Osteocyte (in vitro differentiated cells): ENCODE measurements at regions not wholly inside any gene's neighbourhood (a gene's known extent, or its start where the extent isn't known, plus 50 kb on each side); places are given as distances from the start of the nearest gene placed in this dataset.

ENCODE experiments used
- DNase-seq: peaks from one replicate; pipeline ENCODE4 v3.0.0; 2021; ENCODE audit warnings: mixed read lengths; ENCODE audit not compliant: unreplicated experiment; ENCODE audit errors: extremely low spot score
- H3K27ac Mint-ChIP-seq: one replicate; pipeline ENCODE4 v1.8.0; 2021; ENCODE audit warnings: mild to moderate bottlenecking, mixed read lengths; ENCODE audit not compliant: unreplicated experiment
- H3K27me3 Mint-ChIP-seq: one replicate; pipeline ENCODE4 v1.8.0; 2021; ENCODE audit warnings: mixed read lengths; ENCODE audit not compliant: unreplicated experiment
- H3K36me3 Mint-ChIP-seq: one replicate; pipeline ENCODE4 v1.8.0; 2021; ENCODE audit warnings: mixed read lengths; ENCODE audit not compliant: unreplicated experiment
- H3K4me1 Mint-ChIP-seq: one replicate; pipeline ENCODE4 v1.8.0; 2021; ENCODE audit warnings: mixed read lengths; ENCODE audit not compliant: unreplicated experiment
- H3K4me3 Mint-ChIP-seq: one replicate; pipeline ENCODE4 v1.8.0; 2021; ENCODE audit warnings: mild to moderate bottlenecking, moderate library complexity, mixed read lengths; ENCODE audit not compliant: unreplicated experiment
- H3K9me3 Mint-ChIP-seq: one replicate; pipeline ENCODE4 v1.8.0; 2021; ENCODE audit warnings: mixed read lengths; ENCODE audit not compliant: unreplicated experiment
- TF ChIP-seq, protein P1 (sequence below): fragments of 200-600 bp; sonication (generic); IDR thresholded peaks from 2 replicates; pipeline ENCODE4 v1.5.0; 2021; ENCODE audit warnings: antibody characterized with exemption, mild to moderate bottlenecking, moderate library complexity

DNA sequence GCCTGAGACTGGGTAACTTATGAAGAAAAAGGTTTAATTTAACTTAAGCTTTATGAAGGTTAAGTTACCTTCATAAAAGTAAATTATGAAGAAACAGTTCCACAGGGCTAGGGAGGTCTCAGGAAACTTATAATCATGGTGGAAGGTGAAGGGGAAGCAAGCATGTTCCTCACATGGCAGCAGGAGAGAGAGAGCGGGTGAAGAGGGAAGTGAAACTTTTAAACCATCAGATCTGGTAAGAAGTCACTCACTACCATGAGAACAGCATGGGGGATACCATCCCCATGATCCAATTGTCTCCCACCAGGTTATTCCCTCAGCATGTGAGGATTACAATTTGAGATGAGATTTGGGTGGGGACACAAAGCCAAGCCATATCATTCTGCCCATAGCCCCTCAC is 944.7 kb upstream of the NDST4 start:
- Mint-ChIP-seq H3K4me3 (no peak overlapping the region), H3K4me1 (peaks cover 2% of the 10 kb centered on the region), H3K27me3 (no peaks in the 10 kb centered on the region), H3K27ac (no peak overlapping the region), H3K9me3 (no peaks in the 10 kb centered on the region), H3K36me3 (no peaks in the 10 kb centered on the region)
- DNase-seq = no peak
- TF ChIP-seq, protein P1, sequence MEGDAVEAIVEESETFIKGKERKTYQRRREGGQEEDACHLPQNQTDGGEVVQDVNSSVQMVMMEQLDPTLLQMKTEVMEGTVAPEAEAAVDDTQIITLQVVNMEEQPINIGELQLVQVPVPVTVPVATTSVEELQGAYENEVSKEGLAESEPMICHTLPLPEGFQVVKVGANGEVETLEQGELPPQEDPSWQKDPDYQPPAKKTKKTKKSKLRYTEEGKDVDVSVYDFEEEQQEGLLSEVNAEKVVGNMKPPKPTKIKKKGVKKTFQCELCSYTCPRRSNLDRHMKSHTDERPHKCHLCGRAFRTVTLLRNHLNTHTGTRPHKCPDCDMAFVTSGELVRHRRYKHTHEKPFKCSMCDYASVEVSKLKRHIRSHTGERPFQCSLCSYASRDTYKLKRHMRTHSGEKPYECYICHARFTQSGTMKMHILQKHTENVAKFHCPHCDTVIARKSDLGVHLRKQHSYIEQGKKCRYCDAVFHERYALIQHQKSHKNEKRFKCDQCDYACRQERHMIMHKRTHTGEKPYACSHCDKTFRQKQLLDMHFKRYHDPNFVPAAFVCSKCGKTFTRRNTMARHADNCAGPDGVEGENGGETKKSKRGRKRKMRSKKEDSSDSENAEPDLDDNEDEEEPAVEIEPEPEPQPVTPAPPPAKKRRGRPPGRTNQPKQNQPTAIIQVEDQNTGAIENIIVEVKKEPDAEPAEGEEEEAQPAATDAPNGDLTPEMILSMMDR = no peak

DNA sequence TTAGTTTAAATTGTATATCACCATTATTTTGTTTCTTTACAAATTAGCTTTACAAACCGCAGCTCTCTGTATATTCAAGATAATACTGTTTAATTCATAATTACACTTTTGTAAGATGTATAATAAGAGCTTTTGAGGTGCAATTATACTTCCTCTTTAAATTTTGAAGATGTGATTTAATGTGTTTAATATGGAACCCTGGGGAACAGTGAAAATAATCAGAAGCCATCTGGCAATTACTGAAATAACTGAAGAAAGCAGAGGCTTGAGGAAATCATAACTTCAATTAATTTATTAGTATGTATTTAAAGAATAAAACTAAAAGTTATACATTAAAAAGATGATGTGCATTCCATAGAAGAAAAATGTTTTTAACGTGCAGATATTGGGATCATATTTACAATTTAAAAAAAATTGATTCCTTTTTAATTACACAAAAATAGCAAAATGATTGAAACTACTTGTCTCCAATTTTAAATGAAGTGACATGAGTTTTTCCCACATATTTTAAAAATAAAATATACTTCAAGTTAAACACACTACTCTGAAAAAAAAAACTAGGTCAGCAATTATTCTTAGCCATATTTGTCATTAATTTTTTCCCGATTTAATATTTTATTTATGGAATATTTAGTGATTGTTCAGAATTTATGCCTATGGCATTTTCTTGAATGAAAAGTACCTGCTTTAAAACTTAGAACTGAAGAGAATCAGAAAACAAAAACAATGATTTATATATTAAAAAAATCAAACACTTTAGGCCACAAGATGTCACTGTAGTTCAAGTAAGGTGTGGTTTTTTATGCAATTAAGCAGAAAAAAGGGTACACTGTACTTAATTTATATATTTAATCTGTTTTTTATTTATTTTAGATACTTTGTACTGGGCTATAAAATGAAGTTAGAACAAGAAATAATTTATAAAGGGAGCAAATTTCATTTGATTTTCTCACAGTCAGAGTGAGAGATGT is 942.7 kb upstream of the NDST4 start:
- no peak for DNase-seq
- Mint-ChIP-seq H3K9me3 (no peaks in the 10 kb centered on the region), H3K36me3 (no peaks in the 10 kb centered on the region), H3K27me3 (peaks cover 5% of the 10 kb centered on the region), H3K4me1 (peaks cover 2% of the 10 kb centered on the region), H3K27ac (no peak overlapping the region), H3K4me3 (no peak overlapping the region)
- TF ChIP-seq, protein P1 = peak; percentile 66

DNA sequence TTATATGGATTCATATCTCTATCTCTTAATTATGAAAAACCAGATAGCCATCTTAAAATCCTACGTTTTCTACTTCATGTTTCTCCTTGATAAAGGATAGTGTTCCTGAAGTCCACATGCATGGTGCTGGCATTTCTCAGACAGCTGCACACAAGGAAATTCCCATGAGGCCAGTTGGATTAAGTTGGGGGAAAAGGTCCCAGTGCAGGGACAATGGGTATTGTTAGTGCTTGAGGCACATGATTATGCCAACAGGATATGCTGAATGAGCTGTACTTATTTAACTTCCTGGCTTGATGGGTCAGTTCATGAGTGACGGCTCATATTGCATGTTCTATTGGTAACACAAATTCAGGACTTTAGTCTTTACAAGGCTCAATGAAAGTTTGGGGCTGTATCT is 913.9 kb upstream of the NDST4 start:
- no peaks in the 10 kb centered on the region for H3K4me1 Mint-ChIP-seq
- no peak overlapping the region for H3K4me3 Mint-ChIP-seq
- no peaks in the 10 kb centered on the region for H3K36me3 Mint-ChIP-seq
- H3K27me3 Mint-ChIP-seq = peaks cover 2% of the 10 kb centered on the region
- H3K9me3 Mint-ChIP-seq = no peaks in the 10 kb centered on the region
- DNase-seq = no peak
- TF ChIP-seq, protein P1 = no peak
- H3K27ac Mint-ChIP-seq = no peak overlapping the region

DNA sequence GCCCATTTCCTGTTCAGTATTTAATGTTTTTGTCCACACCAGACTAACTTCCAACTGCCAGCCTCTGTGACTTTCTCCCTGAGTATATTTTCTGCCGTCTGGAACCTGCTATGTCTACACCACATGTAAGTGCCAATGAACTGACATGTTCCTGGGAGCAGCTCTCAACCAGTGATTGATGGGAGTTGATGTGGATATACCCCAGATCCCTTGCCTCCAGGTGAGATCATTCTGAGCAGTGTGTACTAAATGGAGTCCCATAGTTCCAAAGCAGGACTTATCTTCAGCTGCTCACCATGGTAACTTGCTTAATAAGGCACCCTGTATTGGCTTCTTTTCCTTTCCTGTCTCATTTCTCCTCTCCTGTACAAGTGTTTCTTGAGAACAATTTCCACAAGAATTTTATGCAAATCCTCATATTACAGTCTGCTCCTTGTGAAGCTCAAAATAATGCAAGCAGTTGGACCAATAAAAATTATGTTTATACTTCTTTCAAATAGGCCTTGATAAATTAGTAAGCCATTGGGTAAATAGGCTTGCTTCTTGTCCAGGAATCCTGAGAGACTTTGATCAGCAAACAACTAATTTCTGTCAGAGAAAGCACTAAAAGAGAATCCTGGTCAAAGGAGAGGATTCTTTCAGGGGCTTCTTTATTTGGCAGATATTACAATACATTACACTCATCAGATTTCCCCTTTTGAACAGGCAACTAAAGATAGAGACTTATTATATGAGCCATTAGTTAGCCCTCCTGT is 911.7 kb upstream of the NDST4 start:
- Mint-ChIP-seq H3K9me3 (peaks cover 15% of the 10 kb centered on the region), H3K27ac (no peak overlapping the region), H3K36me3 (peaks cover 2% of the 10 kb centered on the region), H3K27me3 (no peaks in the 10 kb centered on the region), H3K4me1 (no peaks in the 10 kb centered on the region), H3K4me3 (no peak overlapping the region)
- TF ChIP-seq, protein P1 = no peak
- no peak for DNase-seq

DNA sequence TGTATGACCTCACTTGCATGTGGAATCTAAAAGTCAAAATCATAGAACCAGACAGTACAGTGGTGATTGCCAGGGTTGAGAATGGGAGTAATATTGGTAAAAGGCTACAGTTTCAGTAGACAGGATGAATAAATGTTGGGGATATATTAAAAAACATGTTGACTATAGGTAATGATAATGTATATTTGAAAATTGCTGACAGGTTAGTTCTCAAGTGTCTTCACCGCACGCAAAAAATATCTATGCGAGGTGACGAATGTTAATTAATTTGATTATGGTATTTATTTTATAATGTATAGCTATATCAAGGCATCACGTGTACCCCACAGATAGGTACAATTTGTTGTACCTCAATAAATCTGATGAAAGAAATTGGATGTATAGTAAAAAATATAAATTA is 909.6 kb upstream of the NDST4 start:
- Mint-ChIP-seq H3K4me3 (no peak overlapping the region), H3K27ac (no peak overlapping the region), H3K27me3 (no peaks in the 10 kb centered on the region), H3K9me3 (peaks cover 28% of the 10 kb centered on the region), H3K36me3 (peaks cover 2% of the 10 kb centered on the region), H3K4me1 (no peaks in the 10 kb centered on the region)
- TF ChIP-seq, protein P1 = no peak
- no peak for DNase-seq
